H1 (cell line): ENCODE measurements at regions not wholly inside any gene's neighbourhood (a gene's known extent, or its start where the extent isn't known, plus 50 kb on each side); places are given as distances from the start of the nearest gene placed in this dataset.

Experiments used
- CBX5 ChIP-seq: fragments of 300-800, 300-1000 bp; sonication (generic); IDR thresholded peaks from 2 replicates; pipeline ENCODE4 v1.7.1; 2016; ENCODE audit warnings: antibody characterized with exemption, low read length, low read depth
- CTCF ChIP-seq, 3 experiments: IDR thresholded peaks; 1 replicate in 2 of 3; 2 replicates in 1 of 3; pipeline versions ENCODE4 v1.5.1 to v1.6.1; 2011; ENCODE audit warnings: low read length in 3 of 3, mild to moderate bottlenecking in 3 of 3, inconsistent platforms in 2 of 3, low read depth in 1 of 3, moderate library complexity in 1 of 3; ENCODE audit not compliant: insufficient read depth in 1 of 3; ENCODE audit errors: control extremely low read depth in 1 of 3
- EGR1 ChIP-seq: IDR thresholded peaks from 2 replicates; pipeline ENCODE4 v1.6.1; 2011; ENCODE audit warnings: low read depth, low read length, borderline replicate concordance
- POLR2A ChIP-seq, 2 experiments: IDR thresholded peaks; 1 replicate in 1 of 2; 2 replicates in 1 of 2; pipeline ENCODE4 v1.6.1; 2011; ENCODE audit warnings: low read depth in 2 of 2, low read length in 2 of 2, mild to moderate bottlenecking in 2 of 2; ENCODE audit errors: control extremely low read depth in 1 of 2

GRCh38 chr2:7803515-7803914 lies 878.3 kb upstream of the ID2 start:
- no peak for TF ChIP-seq EGR1
- TF ChIP-seq CBX5 = no peak
- no peak for TF ChIP-seq CTCF (IDR thresholded peaks at IDR 0.05; ENCODE audit: control extremely low read depth in 1 of 3, insufficient read depth in 1 of 3, low read depth in 1 of 3, low read length in 3 of 3)
- TF ChIP-seq POLR2A (IDR thresholded peaks at IDR 0.05; ENCODE audit: control extremely low read depth in 1 of 2, low read depth in 2 of 2, low read length in 2 of 2) = no peak
